Body of pancreas (tissue), 4 donors: ENCODE measurements at regions not wholly inside any gene's neighbourhood (a gene's known extent, or its start where the extent isn't known, plus 50 kb on each side); places are given as distances from the start of the nearest gene placed in this dataset.

Source experiments
- POLR2A ChIP-seq, 3 donors: fragments of 450-650 bp; IDR thresholded peaks; one replicate each; pipeline ENCODE4 v1.6.1; 2016; ENCODE audit warnings: antibody characterized with exemption in 3 of 3, mild to moderate bottlenecking in 2 of 3
- TF ChIP-seq, protein P1 (sequence below), 7 experiments: fragments of 450-650 bp in 4 of 7; fragments of 200-600 bp in 3 of 7; sonication (generic) in 3 of 7; IDR thresholded peaks; one replicate each; pipeline ENCODE4 v1.5.1; 2016 to 2019; ENCODE audit warnings: antibody characterized with exemption in 7 of 7

DNA sequence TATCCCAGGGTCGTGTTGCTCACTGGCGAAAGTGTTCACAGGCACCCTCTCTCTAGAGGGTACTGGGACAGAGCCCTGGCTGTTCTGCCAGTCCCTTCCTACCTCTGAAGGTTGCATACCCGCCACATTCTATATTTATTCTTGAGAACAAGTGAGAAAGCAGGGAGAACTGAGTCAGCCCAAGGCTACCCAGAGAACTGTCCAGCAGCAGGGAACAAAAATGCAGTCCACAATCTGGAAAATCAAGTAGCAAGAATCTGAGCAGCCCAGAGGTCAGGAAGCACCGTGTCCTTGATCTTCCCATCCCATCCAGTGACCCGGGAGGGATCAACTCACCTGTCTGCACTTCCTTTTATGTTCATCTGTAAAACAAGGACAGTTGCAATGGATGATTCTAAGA is 164.1 kb downstream of the FBXO15 start:
- TF ChIP-seq, protein P1, sequence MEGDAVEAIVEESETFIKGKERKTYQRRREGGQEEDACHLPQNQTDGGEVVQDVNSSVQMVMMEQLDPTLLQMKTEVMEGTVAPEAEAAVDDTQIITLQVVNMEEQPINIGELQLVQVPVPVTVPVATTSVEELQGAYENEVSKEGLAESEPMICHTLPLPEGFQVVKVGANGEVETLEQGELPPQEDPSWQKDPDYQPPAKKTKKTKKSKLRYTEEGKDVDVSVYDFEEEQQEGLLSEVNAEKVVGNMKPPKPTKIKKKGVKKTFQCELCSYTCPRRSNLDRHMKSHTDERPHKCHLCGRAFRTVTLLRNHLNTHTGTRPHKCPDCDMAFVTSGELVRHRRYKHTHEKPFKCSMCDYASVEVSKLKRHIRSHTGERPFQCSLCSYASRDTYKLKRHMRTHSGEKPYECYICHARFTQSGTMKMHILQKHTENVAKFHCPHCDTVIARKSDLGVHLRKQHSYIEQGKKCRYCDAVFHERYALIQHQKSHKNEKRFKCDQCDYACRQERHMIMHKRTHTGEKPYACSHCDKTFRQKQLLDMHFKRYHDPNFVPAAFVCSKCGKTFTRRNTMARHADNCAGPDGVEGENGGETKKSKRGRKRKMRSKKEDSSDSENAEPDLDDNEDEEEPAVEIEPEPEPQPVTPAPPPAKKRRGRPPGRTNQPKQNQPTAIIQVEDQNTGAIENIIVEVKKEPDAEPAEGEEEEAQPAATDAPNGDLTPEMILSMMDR (IDR thresholded peaks at IDR 0.05), result no peak
- TF ChIP-seq POLR2A (IDR thresholded peaks at IDR 0.05), result no peak
